ENCODE measurements at regions not wholly inside any gene's neighbourhood (a gene's known extent, or its start where the extent isn't known, plus 50 kb on each side); places are given as distances from the start of the nearest gene placed in this dataset.

DNA sequence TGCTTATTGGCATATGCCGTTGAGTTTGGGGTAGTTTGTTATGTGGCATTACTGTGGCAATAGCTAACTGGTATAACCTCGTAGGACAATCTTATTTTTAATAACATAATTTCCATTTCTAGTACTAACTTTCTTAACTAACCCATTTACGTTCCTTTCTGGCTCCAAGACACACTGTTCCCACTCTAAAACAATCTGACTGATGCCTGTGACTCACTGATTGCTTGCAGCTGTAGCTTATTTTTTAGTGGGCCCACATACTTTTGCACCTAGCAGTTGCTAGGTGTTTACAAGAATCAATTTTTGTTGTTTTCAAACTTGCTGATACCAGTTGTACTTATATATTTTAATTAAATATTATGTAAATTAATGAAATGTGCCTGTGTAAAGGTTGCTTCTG, 52.2 kb downstream of the FAT3 start:
- Histone ChIP-seq H3K27me3 (ENCODE audit: low read length) (no peaks in the 10 kb centered on the region), H3K9me2 (replicated peaks; ENCODE audit: insufficient read depth, low read length) (no peaks in the 10 kb centered on the region), H3K27ac (ENCODE audit: low read depth, low read length) (no peak overlapping the region), H3K9ac (ENCODE audit: low read length) (no peak overlapping the region), H3K4me3 (ENCODE audit: insufficient read depth, low read length, poor library complexity, severe bottlenecking) (no peak overlapping the region), H3K36me3 (ENCODE audit: low read length) (no peaks in the 10 kb centered on the region), H3K79me2 (ENCODE audit: insufficient read depth, low read length) (no peaks in the 10 kb centered on the region), H3K9me3 (ENCODE audit: insufficient read depth, low read length) (no peaks in the 10 kb centered on the region), H3F3A (ENCODE audit: insufficient read depth) (no peaks in the 10 kb centered on the region), H2AFZ (ENCODE audit: low read depth, low read length, severe bottlenecking) (no peak overlapping the region), H4K20me1 (ENCODE audit: low read depth, low read length) (no peaks in the 10 kb centered on the region), H3K4me2 (ENCODE audit: low read depth, low read length, poor library complexity, severe bottlenecking) (no peak overlapping the region)
- TF ChIP-seq EZH2phosphoT487 (conservative IDR thresholded peaks at IDR 0.05; ENCODE audit: low read length) = no peak
- TF ChIP-seq, protein P1, sequence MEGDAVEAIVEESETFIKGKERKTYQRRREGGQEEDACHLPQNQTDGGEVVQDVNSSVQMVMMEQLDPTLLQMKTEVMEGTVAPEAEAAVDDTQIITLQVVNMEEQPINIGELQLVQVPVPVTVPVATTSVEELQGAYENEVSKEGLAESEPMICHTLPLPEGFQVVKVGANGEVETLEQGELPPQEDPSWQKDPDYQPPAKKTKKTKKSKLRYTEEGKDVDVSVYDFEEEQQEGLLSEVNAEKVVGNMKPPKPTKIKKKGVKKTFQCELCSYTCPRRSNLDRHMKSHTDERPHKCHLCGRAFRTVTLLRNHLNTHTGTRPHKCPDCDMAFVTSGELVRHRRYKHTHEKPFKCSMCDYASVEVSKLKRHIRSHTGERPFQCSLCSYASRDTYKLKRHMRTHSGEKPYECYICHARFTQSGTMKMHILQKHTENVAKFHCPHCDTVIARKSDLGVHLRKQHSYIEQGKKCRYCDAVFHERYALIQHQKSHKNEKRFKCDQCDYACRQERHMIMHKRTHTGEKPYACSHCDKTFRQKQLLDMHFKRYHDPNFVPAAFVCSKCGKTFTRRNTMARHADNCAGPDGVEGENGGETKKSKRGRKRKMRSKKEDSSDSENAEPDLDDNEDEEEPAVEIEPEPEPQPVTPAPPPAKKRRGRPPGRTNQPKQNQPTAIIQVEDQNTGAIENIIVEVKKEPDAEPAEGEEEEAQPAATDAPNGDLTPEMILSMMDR (IDR thresholded peaks at IDR 0.05; ENCODE audit: insufficient read depth, low read length, poor library complexity, severe bottlenecking) = no peak

DNA sequence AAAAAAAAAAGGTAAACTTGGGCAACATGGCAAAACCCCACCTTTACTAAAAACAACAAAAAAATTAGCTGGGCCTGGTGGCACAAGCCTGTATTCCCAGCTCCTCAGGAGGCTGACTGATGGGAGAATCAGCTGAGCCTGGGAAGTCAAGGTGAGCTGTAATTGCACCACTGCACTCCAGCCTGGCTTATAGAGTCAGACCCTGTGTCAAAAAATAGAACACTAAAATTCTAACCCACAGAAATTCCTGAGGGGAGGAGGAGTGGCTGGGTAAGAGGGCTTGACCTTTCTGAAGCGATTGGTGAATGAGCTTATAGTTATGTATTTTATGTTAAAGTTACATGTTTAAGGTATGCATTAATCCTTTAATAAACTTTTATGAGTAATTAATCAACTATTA, 53.3 kb downstream of the FAT3 start:
- no peak overlapping the region for H3K9ac ChIP-seq (ENCODE audit: low read length)
- H3K79me2 ChIP-seq (ENCODE audit: insufficient read depth, low read length) = no peaks in the 10 kb centered on the region
- no peaks in the 10 kb centered on the region for H3K9me3 ChIP-seq (ENCODE audit: insufficient read depth, low read length)
- H3K4me3 ChIP-seq (ENCODE audit: insufficient read depth, low read length, poor library complexity, severe bottlenecking) = no peak overlapping the region
- no peaks in the 10 kb centered on the region for H3K36me3 ChIP-seq (ENCODE audit: low read length)
- H2AFZ ChIP-seq (ENCODE audit: low read depth, low read length, severe bottlenecking) = no peak overlapping the region
- H3K27ac ChIP-seq (ENCODE audit: low read depth, low read length) = no peak overlapping the region
- no peak for TF ChIP-seq EZH2phosphoT487 (conservative IDR thresholded peaks at IDR 0.05; ENCODE audit: low read length)
- TF ChIP-seq, protein P1 (IDR thresholded peaks at IDR 0.05; ENCODE audit: insufficient read depth, low read length, poor library complexity, severe bottlenecking) = no peak
- H4K20me1 ChIP-seq (ENCODE audit: low read depth, low read length) = no peaks in the 10 kb centered on the region
- H3K27me3 ChIP-seq (ENCODE audit: low read length) = no peaks in the 10 kb centered on the region
- H3K9me2 ChIP-seq (replicated peaks; ENCODE audit: insufficient read depth, low read length) = no peaks in the 10 kb centered on the region
- no peaks in the 10 kb centered on the region for H3F3A ChIP-seq (ENCODE audit: insufficient read depth)
- no peak overlapping the region for H3K4me2 ChIP-seq (ENCODE audit: low read depth, low read length, poor library complexity, severe bottlenecking)

DNA sequence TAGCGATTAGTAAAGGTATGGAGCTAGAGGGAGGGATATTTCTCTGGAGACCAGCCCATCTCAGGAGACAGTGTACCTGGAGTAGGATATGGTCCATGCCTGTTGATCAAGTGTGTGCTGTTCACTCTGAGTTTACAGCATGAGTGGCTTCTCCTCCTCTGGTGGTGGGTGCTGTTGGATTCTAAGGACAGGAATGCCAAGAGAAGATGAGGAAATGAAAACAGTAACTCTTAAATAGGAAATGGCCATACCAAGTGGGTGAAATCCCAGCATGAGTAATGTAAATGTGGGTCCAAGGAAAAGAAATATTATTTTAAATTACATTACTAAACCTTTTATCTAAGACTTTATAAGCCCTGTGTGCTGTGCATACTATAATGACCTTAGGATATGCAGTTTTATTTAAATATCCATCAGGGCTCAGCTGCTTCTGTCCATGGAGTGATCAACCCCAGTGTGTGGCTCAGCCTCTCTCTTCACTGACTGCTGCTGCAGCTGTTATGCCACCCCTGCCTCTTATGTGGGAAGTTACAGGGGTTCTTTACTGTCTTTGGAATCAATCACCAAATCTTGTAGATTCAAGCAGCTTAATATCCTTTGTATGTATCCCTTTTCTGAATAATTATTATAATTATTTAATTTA, 54.3 kb downstream of the FAT3 start:
- TF ChIP-seq, protein P1 (IDR thresholded peaks at IDR 0.05; ENCODE audit: insufficient read depth, low read length, poor library complexity, severe bottlenecking) = no peak
- TF ChIP-seq EZH2phosphoT487 (conservative IDR thresholded peaks at IDR 0.05; ENCODE audit: low read length) = no peak
- Histone ChIP-seq H3K36me3 (ENCODE audit: low read length) (no peaks in the 10 kb centered on the region), H3F3A (ENCODE audit: insufficient read depth) (no peaks in the 10 kb centered on the region), H4K20me1 (ENCODE audit: low read depth, low read length) (no peaks in the 10 kb centered on the region), H3K79me2 (ENCODE audit: insufficient read depth, low read length) (no peaks in the 10 kb centered on the region), H3K9me2 (replicated peaks; ENCODE audit: insufficient read depth, low read length) (no peaks in the 10 kb centered on the region), H3K9me3 (ENCODE audit: insufficient read depth, low read length) (no peaks in the 10 kb centered on the region), H3K27me3 (ENCODE audit: low read length) (no peaks in the 10 kb centered on the region), H3K4me3 (ENCODE audit: insufficient read depth, low read length, poor library complexity, severe bottlenecking) (no peak overlapping the region), H3K4me2 (ENCODE audit: low read depth, low read length, poor library complexity, severe bottlenecking) (no peak overlapping the region), H3K27ac (ENCODE audit: low read depth, low read length) (no peak overlapping the region), H3K9ac (ENCODE audit: low read length) (no peak overlapping the region), H2AFZ (ENCODE audit: low read depth, low read length, severe bottlenecking) (no peak overlapping the region)

Measured in SU-DHL-6 (cell line).